Activated gamma-delta T cell (primary cell): ENCODE measurements at regions not wholly inside any gene's neighbourhood (a gene's known extent, or its start where the extent isn't known, plus 50 kb on each side); places are given as distances from the start of the nearest gene placed in this dataset.

Source experiments
- DNase-seq: peaks from one replicate; lab custom pipeline; 2025; lab: John Stamatoyannopoulos, UW

GRCh38 chr7:16167526-16167925 lies 253.8 kb downstream of the CRPPA start:
- no peak for DNase-seq

DNA sequence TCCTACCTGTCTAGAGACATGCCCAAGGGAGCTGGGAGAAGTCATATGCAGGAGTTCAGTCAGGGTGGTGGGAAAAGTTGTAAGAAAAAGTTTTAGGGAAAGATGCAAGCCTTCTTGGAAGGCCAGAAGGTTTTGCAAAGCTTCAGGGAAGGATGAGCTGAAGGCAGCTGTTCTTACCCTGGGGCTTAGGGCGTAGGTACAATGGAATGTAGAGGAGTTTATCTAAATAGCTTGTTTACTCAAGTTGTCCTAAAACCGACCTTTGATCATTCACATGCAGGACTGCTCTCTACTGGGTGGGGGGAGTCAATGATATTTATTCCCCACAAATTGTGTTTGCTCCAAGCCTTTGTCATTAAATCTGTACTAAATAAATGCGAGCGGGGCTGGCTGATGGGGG lies 277.0 kb downstream of the CRPPA start:
- DNase-seq: no peak

DNA sequence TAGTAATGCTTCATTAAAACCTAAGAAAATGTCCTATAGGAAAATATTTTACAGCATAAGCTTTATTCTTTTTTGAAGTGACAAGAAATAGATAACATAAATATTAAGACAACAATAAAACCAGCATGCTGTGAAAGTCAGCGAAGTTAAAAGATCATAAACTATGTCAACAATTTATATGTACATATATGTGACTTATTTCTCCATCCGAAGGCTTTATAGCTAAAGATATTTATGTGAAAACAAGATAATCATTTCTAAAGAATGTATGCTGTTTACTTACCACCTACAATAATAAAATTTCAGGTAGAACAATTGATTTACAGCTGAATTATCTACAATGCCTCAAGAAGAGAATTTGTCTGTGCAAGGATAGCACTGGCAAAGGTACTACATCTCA lies 283.4 kb downstream of the CRPPA start:
- no peak for DNase-seq

DNA sequence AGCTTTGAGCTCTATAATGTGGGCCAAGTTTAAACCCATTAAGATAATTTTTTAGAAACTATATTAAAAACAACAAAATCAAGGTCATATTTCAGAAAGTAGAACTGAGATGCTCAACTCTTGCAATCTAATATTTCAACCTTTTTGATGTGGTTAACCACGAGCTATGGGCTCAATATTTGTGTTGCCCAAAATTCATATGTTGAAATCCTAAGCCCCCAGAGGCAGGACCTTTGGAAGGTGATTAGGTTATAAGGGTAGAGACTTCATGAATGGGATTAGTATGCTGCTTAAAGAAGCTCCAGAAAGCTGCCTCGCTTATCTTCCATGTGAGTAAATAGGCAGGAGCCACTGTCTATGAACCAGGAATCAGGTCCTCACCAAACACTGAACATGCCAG lies 284.4 kb downstream of the CRPPA start:
- DNase-seq: no peak

DNA sequence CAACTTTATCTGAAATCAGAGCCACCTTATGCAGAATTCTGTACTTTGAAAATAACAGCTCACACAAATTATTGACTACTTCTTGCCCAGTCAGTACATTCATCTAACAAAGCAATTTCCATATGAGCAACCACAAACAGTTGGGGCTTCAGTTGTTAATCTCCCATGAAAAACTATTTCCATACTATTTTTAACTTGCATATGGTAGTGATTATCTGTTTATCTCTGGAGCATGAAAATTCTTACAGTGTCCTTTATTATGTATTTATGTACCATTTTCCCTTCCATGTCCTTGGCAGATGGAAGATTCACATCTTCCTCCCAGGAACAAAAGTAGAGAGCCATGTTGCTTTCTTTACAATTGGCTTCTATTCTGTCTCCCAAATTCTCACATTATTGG lies 285.7 kb downstream of the CRPPA start:
- no peak for DNase-seq

- no peak for DNase-seq
Observed at GRCh38 chr7:16130111-16131110, 290.9 kb downstream of the CRPPA start.

DNA sequence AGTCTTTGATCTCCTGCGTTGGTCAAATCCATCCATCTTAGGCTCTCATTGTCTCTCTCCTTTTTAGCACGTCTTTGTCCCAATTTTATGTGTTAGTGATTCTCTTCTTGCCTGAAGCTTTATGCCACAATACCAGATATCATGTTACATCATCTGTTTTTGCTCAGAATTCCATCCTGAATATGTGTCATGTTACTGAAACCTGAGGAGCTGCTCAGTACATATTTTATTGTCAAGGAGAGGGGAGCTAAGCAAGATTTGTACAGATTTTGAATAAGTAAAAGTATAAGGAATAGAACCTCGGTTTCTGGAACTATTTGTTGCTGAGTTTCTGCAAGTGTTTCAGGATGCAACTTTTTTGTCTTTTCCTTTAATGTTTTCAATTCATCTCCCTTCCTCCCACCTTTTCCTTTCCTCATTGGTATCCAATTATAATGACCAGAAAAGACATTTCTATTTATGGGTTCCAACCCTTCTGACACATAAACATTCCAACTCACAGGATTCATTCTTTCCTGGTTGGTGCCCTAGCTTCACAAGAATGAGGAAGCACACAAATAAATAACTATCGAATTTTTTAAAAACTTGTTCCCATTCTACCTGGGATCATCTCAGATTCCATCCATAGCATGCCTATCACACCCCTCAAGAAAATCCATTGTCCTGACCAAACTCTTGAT lies 291.8 kb downstream of the CRPPA start:
- DNase-seq: no peak

DNA sequence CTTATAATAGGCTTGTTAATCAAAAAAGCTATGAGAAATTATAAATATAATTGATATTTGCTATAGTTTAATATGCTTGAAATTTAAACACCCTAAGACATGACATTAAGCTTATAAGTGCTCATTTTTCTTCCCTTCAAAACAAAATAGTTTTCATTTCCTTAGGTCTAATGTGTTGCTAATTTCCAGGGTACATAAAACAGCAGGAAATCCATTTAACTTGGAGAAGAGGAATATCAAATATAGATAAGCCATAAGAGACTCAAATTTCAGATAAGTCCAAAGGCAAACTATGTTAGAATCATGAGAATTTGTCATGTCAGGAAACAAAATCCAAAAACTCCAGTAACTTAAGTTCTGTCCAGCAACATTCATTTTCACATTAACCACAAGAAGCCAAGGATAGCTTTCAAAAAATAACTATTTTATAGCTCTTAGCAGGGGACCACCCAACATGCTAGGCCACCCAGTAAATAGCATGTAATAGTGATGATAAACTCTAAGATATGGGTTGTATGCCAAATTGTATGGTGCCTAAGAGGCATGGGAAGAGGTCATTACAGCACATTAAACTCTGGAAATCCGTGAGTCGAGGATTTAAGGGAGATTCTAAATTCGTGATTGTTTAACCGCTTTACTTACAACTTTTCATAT lies 298.1 kb downstream of the CRPPA start:
- DNase-seq: no peak

DNA sequence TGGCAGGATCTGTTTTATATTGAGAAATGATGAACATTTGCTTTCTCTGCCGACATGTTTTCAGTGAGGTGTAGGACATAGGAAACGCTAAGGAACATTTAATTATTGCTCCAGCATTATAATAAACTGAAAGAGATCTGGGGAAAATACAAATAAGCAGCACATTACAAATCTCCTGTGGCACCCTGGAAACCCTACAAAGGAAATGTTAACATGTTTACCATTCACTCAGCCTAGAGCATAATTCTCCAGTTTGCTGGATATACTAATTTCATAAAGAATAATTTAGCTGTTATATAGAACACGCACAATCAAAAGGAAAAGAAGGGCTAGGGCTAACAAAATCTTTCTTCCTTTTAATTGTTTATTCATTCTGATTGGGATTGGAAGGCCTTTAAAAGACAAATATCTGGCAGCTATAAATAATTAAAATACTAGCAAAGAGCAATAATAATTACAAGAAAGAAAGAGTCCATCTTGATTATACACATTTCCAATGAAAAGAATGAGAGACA lies 299.4 kb downstream of the CRPPA start:
- no peak for DNase-seq

- no peak for DNase-seq
Observed at GRCh38 chr7:16115374-16115773, 306.0 kb downstream of the CRPPA start.

DNA sequence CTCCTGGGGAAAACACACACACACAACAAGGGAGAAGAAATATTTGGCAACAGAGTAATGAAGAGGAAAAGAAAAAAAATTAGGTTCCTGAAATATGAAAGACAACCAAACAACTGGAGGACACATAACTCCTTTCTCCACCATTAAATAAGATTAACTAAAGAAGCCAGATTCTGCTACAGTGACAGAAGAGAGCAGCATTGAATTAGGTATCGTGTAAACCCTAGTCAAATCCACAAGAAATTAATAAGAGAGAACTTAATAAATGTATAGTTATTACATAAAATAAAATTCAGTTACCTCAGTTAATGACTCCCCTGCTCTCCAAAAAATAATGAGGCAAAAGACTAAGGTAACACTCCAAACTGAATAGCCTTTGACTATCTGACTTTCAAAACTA lies 306.7 kb downstream of the CRPPA start:
- DNase-seq: no peak

GRCh38 chr7:16114071-16114470 lies 307.3 kb downstream of the CRPPA start:
- DNase-seq: no peak

DNA sequence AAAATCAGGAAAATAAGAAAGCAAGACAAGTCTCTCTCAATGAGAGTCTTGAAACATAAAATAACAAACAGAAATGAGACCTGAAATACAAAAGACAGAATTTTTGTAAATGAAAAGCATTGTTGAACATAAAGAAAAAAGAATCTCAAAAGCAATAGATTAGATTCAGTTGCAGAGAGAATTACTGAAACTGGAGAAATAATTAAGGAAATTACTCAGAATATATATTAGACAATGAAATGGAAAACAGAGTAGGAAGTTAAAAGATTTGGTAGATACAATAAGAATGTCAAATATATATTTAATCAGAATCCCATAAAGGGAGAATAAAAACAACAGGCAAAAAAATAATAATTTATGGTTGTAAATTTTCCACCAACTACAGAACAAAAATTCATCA lies 308.3 kb downstream of the CRPPA start:
- no peak for DNase-seq

DNA sequence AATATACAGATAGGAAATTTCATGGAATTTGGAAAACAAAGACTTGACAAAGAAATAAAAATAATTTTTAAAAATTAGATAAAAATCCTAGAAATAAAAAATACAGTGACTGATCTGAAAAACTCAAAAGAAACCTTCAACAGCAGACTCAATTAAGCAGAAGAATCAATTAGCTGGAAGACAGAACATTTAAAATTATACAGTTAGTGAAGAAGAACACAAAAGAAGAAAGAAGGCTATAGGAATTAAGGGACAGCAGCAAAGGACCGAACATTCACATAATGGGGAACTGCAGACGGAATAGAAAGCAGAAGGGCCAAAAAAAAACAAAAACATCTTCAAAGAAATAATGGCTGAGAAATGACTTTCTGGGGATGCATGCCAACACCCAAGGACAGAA lies 314.5 kb downstream of the CRPPA start:
- no peak for DNase-seq

GRCh38 chr7:16106300-16106699 lies 315.0 kb downstream of the CRPPA start:
- no peak for DNase-seq

GRCh38 chr7:16099302-16099849 lies 322.0 kb downstream of the CRPPA start:
- no peak for DNase-seq

DNA sequence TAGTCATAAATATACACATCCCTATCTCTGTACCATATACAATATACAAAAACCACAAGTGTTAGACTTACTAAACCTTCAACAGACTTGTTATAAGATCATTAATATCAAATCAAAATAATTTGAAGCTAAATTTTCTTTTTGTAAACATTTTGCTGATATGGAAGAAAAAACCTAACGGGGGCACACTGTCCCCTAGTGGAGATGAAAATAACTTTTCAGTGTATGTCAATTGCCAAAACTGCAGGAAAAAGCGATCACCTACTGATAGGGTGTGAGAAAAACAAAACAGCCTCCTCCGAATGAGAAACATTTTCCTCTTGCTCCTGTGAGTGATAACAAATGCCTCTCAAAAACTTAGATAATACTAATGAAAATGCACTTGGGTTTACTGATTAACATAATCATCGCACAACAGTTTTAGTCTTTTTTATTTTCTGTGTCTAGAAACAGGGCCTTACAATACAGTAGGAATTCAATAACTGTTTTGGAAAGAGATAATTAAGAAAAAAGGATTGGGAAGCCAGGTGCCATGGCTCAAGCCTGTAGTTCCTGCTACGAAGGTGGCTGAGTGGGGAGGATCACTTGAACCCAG lies 322.7 kb downstream of the CRPPA start:
- no peak for DNase-seq

GRCh38 chr7:16098058-16098457 lies 323.3 kb downstream of the CRPPA start:
- no peak for DNase-seq

DNA sequence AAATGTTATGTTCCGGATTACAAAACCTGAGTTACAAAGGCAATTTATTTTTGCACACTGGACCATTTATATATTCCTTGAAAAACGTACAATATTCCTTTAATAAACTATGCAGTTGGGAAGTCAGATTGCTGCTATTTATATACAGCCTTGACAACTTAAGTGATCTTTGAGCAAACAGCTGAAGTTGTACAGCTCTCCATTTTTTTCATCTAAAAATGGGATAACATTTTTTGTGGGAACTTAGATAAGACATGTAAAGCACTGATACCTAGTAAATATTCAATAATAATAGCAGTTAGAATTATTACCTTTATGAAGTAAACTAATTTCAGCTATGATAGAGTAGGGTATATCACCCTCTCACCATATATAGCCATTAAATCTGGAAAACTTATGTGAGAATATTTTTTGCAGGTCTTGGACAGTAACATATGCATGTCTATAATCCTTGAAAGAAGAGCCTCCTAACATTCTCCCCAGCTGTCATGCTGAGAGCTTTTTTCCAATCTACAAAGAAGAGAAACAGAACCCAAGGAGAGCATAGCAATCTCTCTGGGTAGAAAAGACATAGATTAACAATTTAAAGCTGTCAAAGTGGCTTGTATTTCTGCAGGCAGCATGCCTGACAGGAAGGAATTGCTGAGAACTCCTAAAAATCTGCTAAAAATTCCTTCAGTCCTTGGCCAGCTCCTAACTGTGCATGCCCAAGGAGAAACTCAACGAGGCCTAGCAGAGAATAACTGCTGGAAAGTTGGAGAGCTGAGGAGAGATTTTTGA lies 326.0 kb downstream of the CRPPA start:
- no peak for DNase-seq

DNA sequence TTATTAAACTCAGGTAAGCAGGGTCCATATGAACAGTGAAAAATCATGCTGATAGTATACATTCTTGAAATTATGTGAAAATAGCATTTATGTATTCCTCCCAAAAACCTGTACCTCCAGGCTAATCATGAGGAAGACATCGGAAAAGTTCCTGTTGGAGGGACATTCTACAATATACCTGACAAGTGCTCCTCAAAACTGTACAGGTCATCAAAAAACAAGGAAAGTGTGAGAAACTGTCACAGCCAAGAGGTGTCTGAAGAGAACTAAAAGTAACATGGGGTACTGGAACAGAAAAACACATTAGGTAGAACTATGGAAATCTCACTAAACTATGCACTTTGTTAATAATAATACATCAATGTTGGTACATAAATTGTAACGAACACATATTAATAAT lies 326.7 kb downstream of the CRPPA start:
- DNase-seq: no peak

DNA sequence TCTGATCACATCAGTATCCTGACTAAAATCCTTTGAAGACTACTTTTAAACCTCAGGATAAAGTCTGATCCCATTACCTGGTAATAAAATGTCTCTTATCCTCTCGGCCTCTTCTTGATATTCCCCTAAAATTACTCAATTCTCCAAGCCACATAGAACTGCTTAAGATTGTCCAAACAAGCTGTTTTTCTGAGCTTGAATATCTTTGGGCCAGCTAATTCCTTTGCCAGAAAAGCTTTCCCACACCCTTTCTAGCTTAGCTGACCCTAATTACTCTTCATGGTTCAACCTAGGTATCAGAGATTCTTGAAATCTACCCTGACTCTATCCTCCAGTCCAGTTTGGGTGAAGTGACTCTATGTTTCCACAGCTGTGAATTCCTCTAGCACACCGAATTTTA lies 328.6 kb downstream of the CRPPA start:
- no peak for DNase-seq
